GM18873 (cell line): ENCODE measurements at regions not wholly inside any gene's neighbourhood (a gene's known extent, or its start where the extent isn't known, plus 50 kb on each side); places are given as distances from the start of the nearest gene placed in this dataset.
"Not testable (repeated sequence)": the region's sequence is repeated elsewhere in the genome, so short reads cannot be mapped to it uniquely, and the experiment has no call there.

Source experiments
- ATAC-seq: cut with Tn5 transposase; IDR thresholded peaks from one replicate; pipeline ENCODE4 v1.9.1; 2021; ENCODE audit warnings: mild to moderate bottlenecking, moderate library complexity, moderate number of reproducible peaks; ENCODE audit not compliant: unreplicated experiment, low FRiP score

- ATAC-seq, result no peak
These were observed 185.6 kb downstream of the INSC start for GRCh38 chr11:15300341-15300740.

GRCh38 chr11:15307619-15308024, 192.9 kb downstream of the INSC start:
- ATAC-seq, result no peak

- ATAC-seq, result no peak
These were observed 194.1 kb downstream of the INSC start for GRCh38 chr11:15308840-15309239.

DNA sequence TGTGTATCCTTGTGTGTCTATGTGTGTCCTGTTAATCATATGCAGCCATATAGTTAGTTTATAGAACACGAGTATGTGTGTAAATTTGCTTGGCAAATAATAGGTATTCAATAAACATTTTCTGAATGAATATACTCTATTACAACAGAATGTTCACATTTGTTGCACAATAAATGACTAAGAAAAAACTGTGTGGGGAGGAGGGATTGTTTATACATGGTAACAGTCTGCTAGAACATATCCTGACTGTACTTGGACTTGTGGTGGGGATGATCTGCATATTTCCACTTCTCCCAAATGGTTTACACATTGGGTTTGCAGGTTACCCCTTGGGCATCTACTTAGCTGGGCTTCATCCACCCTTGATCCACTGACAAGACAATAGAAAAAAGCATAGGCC, 194.6 kb downstream of the INSC start:
- ATAC-seq, result no peak

GRCh38 chr11:15313862-15314261, 199.1 kb downstream of the INSC start:
- no peak for ATAC-seq

DNA sequence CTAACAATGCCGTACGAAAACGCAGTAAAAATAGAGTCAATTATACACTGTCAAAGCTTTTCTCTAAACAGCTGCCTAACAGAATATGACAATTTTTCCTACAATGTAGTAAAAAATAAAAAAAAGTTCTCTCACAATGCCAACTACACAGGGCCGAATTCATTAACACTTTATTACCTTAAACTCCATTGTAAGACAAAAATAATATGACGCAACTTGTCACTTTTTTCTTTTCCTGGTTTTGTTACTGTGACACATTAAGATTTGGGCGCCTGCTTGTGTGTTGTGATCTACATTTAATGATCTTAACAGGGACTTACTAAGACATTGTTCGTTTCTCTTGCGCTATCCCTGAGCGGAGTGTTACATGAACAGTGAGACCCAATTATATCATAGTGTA, 204.1 kb downstream of the INSC start:
- no peak for ATAC-seq

DNA sequence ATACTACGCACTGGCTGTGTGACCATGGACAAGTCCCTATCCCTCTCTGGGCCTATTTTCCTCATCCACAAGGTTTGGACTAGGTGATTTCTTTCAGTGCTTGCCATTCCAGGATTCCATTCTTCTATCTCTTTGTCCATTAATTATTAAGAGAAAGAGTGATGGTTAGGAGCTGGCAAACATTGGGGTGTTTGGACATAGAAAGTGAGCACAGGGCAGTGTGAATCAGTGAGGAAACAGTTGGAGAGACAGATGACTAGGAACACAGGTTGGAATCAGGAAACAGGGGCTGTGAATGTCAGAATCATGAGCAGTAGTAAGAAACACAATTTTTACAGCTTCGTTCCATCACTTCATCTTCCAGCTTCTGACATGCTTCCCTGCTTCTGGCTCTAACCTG, 211.8 kb downstream of the INSC start:
- no peak for ATAC-seq

- ATAC-seq, result no peak
These were observed 213.1 kb downstream of the INSC start for GRCh38 chr11:15327786-15328231.

DNA sequence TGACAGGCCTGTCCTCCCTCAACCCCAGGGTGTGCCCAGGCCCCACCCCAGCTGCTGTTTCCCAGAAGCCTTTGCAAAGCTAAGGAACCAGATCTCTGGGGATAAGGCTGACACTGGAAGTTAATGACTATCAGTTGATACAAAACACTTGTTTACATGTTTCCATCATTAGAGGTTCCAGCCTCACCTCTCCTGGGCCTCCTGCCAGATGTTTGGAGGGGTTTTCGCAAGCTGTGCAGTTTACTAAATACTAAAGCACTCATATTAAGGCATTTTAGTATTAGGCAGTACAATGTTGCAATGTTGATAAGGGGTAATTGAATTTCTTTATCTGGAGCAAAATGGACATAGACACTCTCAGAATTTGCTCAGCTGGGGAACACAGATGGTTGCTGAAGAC, 218.7 kb downstream of the INSC start:
- no peak for ATAC-seq

- ATAC-seq, result no peak
These were observed 220.0 kb downstream of the INSC start for GRCh38 chr11:15334766-15335165.

- no peak for ATAC-seq
These were observed 221.3 kb downstream of the INSC start for GRCh38 chr11:15336021-15336420.

DNA sequence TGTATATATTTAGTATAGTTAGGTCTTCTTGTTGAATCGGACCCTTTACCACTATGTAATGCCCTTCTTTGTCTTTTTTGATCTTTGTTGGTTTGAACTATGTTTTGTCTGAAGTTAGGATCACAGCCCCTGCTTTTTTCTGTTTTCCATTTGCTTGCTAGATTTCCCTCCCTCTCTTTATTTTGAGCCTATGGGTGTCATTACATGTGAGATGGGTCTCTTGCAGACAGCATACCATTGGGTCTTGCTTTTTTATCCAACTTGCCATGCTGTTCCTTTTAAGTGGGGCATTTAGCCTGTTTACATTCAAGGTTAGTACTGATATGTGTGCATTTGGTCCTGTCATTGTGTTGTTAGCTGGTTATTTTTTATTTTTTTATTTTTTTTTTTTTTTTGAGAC, 224.6 kb downstream of the INSC start:
- no peak for ATAC-seq

- ATAC-seq, result no peak
These were observed 226.9 kb downstream of the INSC start for GRCh38 chr11:15341587-15341986.

DNA sequence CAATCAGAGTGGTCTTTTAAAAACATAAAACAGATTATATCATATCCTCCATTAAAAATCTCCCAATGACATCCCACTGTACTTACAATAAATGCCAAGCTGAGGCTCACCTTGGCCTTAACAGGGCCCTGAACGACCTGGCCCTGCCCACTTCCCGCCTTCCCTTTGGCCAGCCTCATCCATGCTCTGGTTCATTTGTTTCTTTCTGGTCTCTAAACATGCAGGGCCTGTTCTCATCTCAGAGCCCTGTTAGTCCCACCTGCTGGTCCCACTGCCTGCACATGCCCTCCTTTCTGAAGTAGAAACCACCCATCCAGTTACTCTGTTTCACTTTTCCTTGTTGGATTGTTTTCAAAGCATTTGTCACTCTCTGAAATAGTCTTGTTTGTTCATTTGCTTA, 227.4 kb downstream of the INSC start:
- ATAC-seq, result no peak

GRCh38 chr11:15346907-15347306, 232.2 kb downstream of the INSC start:
- no peak for ATAC-seq

- ATAC-seq, result no peak
These were observed 233.4 kb downstream of the INSC start for GRCh38 chr11:15347969-15348734.

- ATAC-seq, result no peak
These were observed 234.7 kb downstream of the INSC start for GRCh38 chr11:15349413-15349812.

GRCh38 chr11:15361316-15361715, 246.6 kb downstream of the INSC start:
- ATAC-seq, result no peak

- ATAC-seq, result not testable (repeated sequence)
These were observed 250.6 kb downstream of the INSC start for GRCh38 chr11:15365286-15365685.

DNA sequence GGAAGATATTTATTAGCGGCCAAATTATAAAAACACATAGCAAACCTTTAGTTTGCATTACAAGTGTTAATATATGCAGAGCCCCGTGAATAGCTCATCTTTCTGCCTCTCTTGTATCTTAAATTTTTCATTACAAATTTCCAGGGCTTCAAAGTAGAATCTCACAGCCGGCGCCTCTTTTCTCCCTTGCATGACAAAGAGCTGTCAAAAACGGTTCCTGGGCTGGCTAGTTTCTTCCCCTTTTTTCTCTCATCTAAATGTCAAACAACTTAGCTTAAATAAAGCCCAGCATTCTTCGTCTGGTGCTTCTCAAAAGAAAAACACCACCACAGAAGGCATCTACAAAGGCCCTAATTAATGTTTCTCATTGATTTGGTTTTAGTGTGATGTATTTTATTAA, 253.0 kb downstream of the INSC start:
- no peak for ATAC-seq

DNA sequence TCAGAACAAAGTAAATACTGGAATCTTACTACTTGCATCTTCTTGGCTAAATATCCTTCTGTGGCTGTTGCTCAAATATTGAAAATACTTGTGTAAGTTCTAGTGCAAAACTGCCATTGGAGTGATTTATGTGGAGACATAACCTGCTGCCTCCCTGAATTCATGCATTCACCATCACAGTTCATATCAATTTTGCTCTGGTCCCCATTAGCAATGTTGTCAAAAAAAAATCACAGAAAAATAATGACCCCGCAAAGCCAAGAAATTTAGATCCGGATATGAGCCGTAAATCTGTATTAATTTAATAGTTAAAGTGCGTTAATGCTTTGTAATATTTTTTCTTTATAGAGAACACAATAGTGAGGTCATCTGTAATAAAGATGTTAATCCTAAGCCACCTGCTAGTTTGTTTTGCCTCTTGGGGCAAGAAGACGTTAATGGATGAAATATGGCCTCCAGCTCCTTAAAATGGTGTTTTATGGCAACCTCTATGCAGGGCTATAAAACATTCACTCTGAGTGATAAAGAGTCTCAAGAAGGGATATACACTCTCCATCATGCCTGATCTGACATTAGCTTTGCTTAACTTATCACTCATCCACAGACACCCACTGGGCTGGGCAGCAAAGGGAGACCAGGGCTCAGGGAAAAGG, 255.9 kb downstream of the INSC start:
- ATAC-seq, result no peak

DNA sequence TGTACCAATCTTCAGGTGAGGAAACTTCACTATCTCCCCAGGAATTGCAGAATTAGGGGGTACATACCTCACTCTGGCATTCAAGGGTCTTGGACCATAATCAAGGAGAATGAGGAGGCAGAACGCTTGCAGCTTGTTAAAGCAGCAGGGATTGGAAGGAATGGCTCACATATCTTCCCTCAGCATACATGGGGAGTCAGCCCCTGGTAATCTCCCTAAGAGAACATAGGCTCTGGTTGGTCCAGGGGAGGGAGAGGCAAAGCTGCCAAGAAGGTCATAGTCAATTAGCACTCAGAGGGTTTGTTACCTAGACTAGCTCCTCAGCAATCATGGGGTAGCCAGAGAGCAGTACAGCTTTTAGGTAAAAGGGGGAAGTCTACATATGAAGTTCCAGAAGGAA, 256.8 kb downstream of the INSC start:
- no peak for ATAC-seq
